SU-DHL-6 (cell line): ENCODE measurements at regions not wholly inside any gene's neighbourhood (a gene's known extent, or its start where the extent isn't known, plus 50 kb on each side); places are given as distances from the start of the nearest gene placed in this dataset.

Experiments used
- H2AFZ ChIP-seq: fragments of 200-600 bp; sonication (generic); 2 replicates; pipeline ENCODE4 v1.6.1; 2014; ENCODE audit warnings: low read depth, mild to moderate bottlenecking, moderate library complexity, mixed read lengths, antibody characterized with exemption, low read length; ENCODE audit not compliant: severe bottlenecking
- H3F3A ChIP-seq: fragments of 200-600 bp; shearing (Covaris generic); 2 replicates; pipeline ENCODE4 v1.6.0; 2016; ENCODE audit warnings: antibody characterized with exemption, mild to moderate bottlenecking; ENCODE audit not compliant: insufficient read depth
- H3K27ac ChIP-seq: fragments of 200-600 bp; sonication (generic); 2 replicates; pipeline ENCODE4 v1.5.1; 2016; ENCODE audit warnings: low read depth, mild to moderate bottlenecking, low read length, moderate library complexity, mixed read lengths
- H3K27me3 ChIP-seq: fragments of 200-600 bp; sonication (generic), shearing (Covaris generic); 2 replicates; pipeline ENCODE4 v1.6.0; 2014; ENCODE audit warnings: mild to moderate bottlenecking, low read length
- H3K36me3 ChIP-seq: fragments of 200-600 bp; sonication (generic); 2 replicates; pipeline ENCODE4 v1.6.1; 2014; ENCODE audit warnings: mild to moderate bottlenecking, low read length, mixed read lengths
- H3K4me2 ChIP-seq: fragments of 300-600, 200-600 bp; shearing (Covaris generic), sonication (generic); 2 replicates; pipeline ENCODE4 v1.6.0; 2014; ENCODE audit warnings: low read length, low read depth, mild to moderate bottlenecking; ENCODE audit not compliant: poor library complexity, severe bottlenecking
- H3K4me3 ChIP-seq: fragments of 200-600 bp; sonication (generic); 2 replicates; pipeline ENCODE4 v1.5.1; 2014; ENCODE audit warnings: antibody characterized with exemption, low read length, mild to moderate bottlenecking, mixed read lengths; ENCODE audit not compliant: insufficient read depth, poor library complexity, severe bottlenecking
- H3K79me2 ChIP-seq: fragments of 200-600 bp; sonication (generic); 2 replicates; pipeline ENCODE4 v1.6.1; 2014; ENCODE audit warnings: mild to moderate bottlenecking, low read length, moderate library complexity; ENCODE audit not compliant: insufficient read depth
- H3K9ac ChIP-seq: fragments of 200-600 bp; sonication (generic); 2 replicates; pipeline ENCODE4 v1.7.0; 2014; ENCODE audit warnings: mild to moderate bottlenecking, low read length
- H3K9me2 ChIP-seq: fragments of 200-600 bp; sonication (generic); replicated peaks from 2 replicates; pipeline ENCODE4 v1.6.1; 2014; ENCODE audit warnings: low read length; ENCODE audit not compliant: insufficient read depth
- H3K9me3 ChIP-seq: fragments of 200-600 bp; sonication (generic); 2 replicates; pipeline ENCODE4 v1.6.1; 2014; ENCODE audit warnings: low read length, mixed read lengths; ENCODE audit not compliant: insufficient read depth
- H4K20me1 ChIP-seq: fragments of 200-600 bp; sonication (generic); 2 replicates; pipeline ENCODE4 v1.6.1; 2014; ENCODE audit warnings: low read depth, mild to moderate bottlenecking, antibody characterized with exemption, low read length, moderate library complexity, mixed read lengths
- EZH2phosphoT487 ChIP-seq: fragments of 200-600 bp; sonication (generic), shearing (Covaris generic); conservative IDR thresholded peaks from 2 replicates; pipeline ENCODE4 v1.6.1; 2018; ENCODE audit warnings: mild to moderate bottlenecking, antibody characterized with exemption, low read length, moderate library complexity, mixed read lengths
- TF ChIP-seq, protein P1 (sequence below): fragments of 200-600 bp; sonication (generic); IDR thresholded peaks from one replicate; pipeline ENCODE4 v1.5.1; 2017; ENCODE audit warnings: antibody characterized with exemption, mild to moderate bottlenecking, low read length, moderate library complexity; ENCODE audit not compliant: insufficient read depth, poor library complexity, severe bottlenecking

DNA sequence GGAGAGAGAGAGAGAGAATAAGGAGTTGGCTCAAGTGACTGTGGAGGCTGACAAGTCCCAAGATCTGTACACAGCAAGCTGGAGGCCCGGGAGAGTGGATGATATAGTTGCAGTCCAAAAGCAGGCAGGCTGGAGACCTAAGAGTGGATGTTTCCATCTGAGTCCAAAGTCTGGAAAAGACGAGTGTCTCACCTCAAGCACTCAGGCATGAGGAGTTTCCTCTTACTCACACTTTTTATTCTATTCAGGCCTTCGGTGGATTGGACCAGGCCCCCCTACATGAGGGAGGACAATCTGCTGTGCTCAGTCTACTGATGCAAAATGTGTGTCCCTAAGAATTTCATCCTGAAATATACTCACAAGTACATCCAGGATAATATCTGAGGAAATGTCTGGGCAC is 484.6 kb downstream of the VRK1 start:
- Histone ChIP-seq H3K27ac (no peak overlapping the region), H3K27me3 (no peaks in the 10 kb centered on the region), H3K36me3 (no peaks in the 10 kb centered on the region), H3K4me3 (no peak overlapping the region), H3K9me2 (no peaks in the 10 kb centered on the region), H3K9me3 (no peaks in the 10 kb centered on the region), H3F3A (no peaks in the 10 kb centered on the region), H3K79me2 (no peaks in the 10 kb centered on the region), H3K9ac (no peak overlapping the region), H4K20me1 (no peaks in the 10 kb centered on the region), H3K4me2 (no peak overlapping the region), H2AFZ (no peak overlapping the region)
- no peak for TF ChIP-seq EZH2phosphoT487
- TF ChIP-seq, protein P1, sequence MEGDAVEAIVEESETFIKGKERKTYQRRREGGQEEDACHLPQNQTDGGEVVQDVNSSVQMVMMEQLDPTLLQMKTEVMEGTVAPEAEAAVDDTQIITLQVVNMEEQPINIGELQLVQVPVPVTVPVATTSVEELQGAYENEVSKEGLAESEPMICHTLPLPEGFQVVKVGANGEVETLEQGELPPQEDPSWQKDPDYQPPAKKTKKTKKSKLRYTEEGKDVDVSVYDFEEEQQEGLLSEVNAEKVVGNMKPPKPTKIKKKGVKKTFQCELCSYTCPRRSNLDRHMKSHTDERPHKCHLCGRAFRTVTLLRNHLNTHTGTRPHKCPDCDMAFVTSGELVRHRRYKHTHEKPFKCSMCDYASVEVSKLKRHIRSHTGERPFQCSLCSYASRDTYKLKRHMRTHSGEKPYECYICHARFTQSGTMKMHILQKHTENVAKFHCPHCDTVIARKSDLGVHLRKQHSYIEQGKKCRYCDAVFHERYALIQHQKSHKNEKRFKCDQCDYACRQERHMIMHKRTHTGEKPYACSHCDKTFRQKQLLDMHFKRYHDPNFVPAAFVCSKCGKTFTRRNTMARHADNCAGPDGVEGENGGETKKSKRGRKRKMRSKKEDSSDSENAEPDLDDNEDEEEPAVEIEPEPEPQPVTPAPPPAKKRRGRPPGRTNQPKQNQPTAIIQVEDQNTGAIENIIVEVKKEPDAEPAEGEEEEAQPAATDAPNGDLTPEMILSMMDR = no peak

DNA sequence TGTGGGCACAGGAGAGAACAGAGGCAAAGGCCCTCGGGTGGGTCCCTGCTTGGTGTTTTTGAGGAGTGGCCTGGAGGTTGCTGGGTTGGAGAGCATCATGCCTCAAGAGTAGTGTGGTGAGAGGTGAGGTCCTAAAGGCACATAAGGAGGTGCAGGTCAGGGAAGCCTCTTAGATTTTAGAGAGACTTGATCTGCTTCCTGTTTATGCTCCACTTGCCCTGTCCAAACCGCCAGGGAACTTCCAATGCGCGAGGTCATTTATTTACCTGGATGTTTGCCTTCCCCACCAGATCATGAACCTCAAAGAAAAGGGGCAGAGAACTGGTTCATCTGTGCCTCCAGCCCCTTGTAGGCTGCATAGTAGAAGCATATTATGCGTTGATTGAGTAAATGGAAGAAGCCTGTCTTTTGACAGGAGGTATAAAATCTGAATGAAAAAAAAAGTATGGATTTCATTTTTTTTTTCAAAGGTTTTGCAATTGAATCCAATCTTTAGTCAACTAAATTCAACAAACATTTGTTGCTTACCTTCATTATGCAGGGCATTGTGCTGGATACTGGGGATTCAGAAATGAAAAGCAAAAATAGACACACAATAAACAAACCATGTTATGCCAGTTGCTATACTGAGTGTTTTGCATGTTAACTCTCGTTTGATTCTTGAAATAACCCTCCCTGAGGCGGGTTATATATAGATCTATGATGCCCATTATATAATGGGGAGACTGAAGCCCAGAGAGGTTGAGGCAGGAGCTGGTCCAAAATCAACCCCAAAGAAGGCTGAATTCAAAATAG is 485.2 kb downstream of the VRK1 start:
- Histone ChIP-seq H3K36me3 (no peaks in the 10 kb centered on the region), H3K9me3 (no peaks in the 10 kb centered on the region), H4K20me1 (no peaks in the 10 kb centered on the region), H2AFZ (no peak overlapping the region), H3K79me2 (no peaks in the 10 kb centered on the region), H3K27ac (no peak overlapping the region), H3K4me3 (no peak overlapping the region), H3F3A (no peaks in the 10 kb centered on the region), H3K4me2 (no peak overlapping the region), H3K9me2 (no peaks in the 10 kb centered on the region), H3K27me3 (no peaks in the 10 kb centered on the region), H3K9ac (no peak overlapping the region)
- TF ChIP-seq EZH2phosphoT487 = no peak
- TF ChIP-seq, protein P1 = no peak

DNA sequence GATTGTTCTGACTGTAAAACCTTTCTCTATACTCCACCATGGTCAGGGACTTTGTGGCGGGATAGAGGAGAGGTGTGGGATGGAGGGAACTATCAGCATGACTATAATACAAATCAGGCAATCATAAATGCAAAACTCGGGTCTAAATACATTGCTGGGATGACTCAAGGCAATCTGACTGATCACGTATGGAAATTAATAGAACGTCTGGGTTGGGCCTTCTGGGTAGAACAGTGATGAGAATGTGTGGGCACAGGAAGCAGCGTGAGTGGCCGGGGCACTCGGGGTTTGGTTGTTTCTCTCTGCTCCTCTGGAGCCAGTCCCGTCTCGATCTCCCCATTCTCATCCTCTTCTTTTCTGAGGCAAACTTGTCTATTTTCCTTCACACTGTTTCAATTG is 485.8 kb downstream of the VRK1 start:
- no peak overlapping the region for H2AFZ ChIP-seq
- no peak overlapping the region for H3K4me2 ChIP-seq

DNA sequence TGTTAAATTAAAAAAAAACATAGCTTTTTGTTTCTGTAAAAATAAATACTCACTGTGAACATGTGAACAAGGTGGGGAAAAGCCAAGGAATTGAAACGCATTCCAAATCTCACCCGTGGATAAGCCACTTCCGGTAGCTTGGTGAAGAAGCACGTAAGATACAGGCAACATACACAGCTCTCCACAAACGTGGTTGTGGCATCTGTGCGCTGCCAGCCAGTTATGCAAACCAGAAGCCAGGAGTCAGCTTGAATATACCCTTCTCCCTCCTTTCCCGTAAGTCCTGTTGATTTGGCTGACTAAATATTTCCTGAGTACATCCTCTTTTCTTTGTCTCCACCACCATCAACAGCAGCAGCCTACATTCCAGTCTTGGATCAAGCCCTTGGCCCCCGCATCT is 486.2 kb downstream of the VRK1 start:
- Histone ChIP-seq H3K4me3 (no peak overlapping the region), H2AFZ (no peak overlapping the region), H3F3A (no peaks in the 10 kb centered on the region), H4K20me1 (no peaks in the 10 kb centered on the region), H3K9ac (no peak overlapping the region), H3K79me2 (no peaks in the 10 kb centered on the region), H3K9me3 (no peaks in the 10 kb centered on the region), H3K27me3 (no peaks in the 10 kb centered on the region), H3K27ac (no peak overlapping the region), H3K9me2 (no peaks in the 10 kb centered on the region), H3K4me2 (no peak overlapping the region), H3K36me3 (no peaks in the 10 kb centered on the region)
- no peak for TF ChIP-seq EZH2phosphoT487
- TF ChIP-seq, protein P1 = no peak

More for the DNA sequence above, 485.8 kb downstream of the VRK1 start:
- Histone ChIP-seq H3K27ac (no peak overlapping the region), H3K27me3 (no peaks in the 10 kb centered on the region), H3K4me3 (no peak overlapping the region), H3K79me2 (no peaks in the 10 kb centered on the region), H4K20me1 (no peaks in the 10 kb centered on the region), H3K9me2 (no peaks in the 10 kb centered on the region), H3K9ac (no peak overlapping the region), H3F3A (no peaks in the 10 kb centered on the region), H3K9me3 (no peaks in the 10 kb centered on the region), H3K36me3 (no peaks in the 10 kb centered on the region)
- no peak for TF ChIP-seq EZH2phosphoT487
